Loucy (cell line): ENCODE measurements at regions not wholly inside any gene's neighbourhood (a gene's known extent, or its start where the extent isn't known, plus 50 kb on each side); places are given as distances from the start of the nearest gene placed in this dataset.

Source experiments
- H2AFZ ChIP-seq: fragments of 200-600 bp; sonication (generic); 2 replicates; pipeline ENCODE4 v1.6.0; 2016; ENCODE audit warnings: antibody characterized with exemption, mild to moderate bottlenecking, low read length, moderate library complexity
- H3F3A ChIP-seq: fragments of 200-600 bp; 2 replicates; pipeline ENCODE4 v1.6.0; 2016; ENCODE audit warnings: antibody characterized with exemption, low read depth, mild to moderate bottlenecking
- H3K27me3 ChIP-seq: fragments of 200-600 bp; sonication (generic); 2 replicates; pipeline ENCODE4 v1.6.1; 2014; ENCODE audit warnings: low read length, mild to moderate bottlenecking; ENCODE audit not compliant: insufficient read depth, poor library complexity, severe bottlenecking
- H3K36me3 ChIP-seq: fragments of 200-600 bp; sonication (generic); 2 replicates; pipeline ENCODE4 v1.6.1; 2016; ENCODE audit warnings: low read length; ENCODE audit not compliant: insufficient read depth
- H3K4me1 ChIP-seq: fragments of 200-600 bp; sonication (generic); 2 replicates; pipeline ENCODE4 v1.5.1; 2014; ENCODE audit warnings: low read length, mild to moderate bottlenecking; ENCODE audit not compliant: insufficient read depth, poor library complexity, severe bottlenecking
- H3K4me2 ChIP-seq: fragments of 200-600 bp; sonication (generic); 2 replicates; pipeline ENCODE4 v1.6.0; 2014; ENCODE audit warnings: antibody characterized with exemption, low read length, low read depth, mild to moderate bottlenecking; ENCODE audit not compliant: poor library complexity, severe bottlenecking
- H3K4me3 ChIP-seq: fragments of 200-600 bp; sonication (generic); 2 replicates; pipeline ENCODE4 v1.5.1; 2014; ENCODE audit warnings: low read length, mild to moderate bottlenecking, mixed read lengths; ENCODE audit not compliant: poor library complexity, severe bottlenecking
- H3K79me2 ChIP-seq: fragments of 200-600 bp; sonication (generic); 2 replicates; pipeline ENCODE4 v1.6.1; 2014; ENCODE audit warnings: low read length; ENCODE audit not compliant: insufficient read depth
- H3K9ac ChIP-seq: fragments of 200-600 bp; sonication (generic); 2 replicates; pipeline ENCODE4 v1.6.0; 2014; ENCODE audit warnings: mild to moderate bottlenecking, low read depth, low read length, moderate library complexity; ENCODE audit not compliant: poor library complexity, severe bottlenecking
- H3K9me2 ChIP-seq: fragments of 200-600 bp; sonication (generic); replicated peaks from 2 replicates; pipeline ENCODE4 v1.6.1; 2016; ENCODE audit warnings: low read depth, low read length, mixed read lengths
- H3K9me3 ChIP-seq: fragments of 200-600 bp; sonication (generic); 2 replicates; pipeline ENCODE4 v1.6.1; 2014; ENCODE audit warnings: mild to moderate bottlenecking, antibody characterized with exemption, low read length, low read depth; ENCODE audit not compliant: insufficient read depth
- H4K20me1 ChIP-seq: fragments of 200-600 bp; sonication (generic); 2 replicates; pipeline ENCODE4 v1.6.0; 2014; ENCODE audit warnings: antibody characterized with exemption, low read length, mild to moderate bottlenecking; ENCODE audit not compliant: insufficient read depth, poor library complexity, severe bottlenecking
- CTCF ChIP-seq: fragments of 200-600 bp; sonication (generic); conservative IDR thresholded peaks from 2 replicates; pipeline ENCODE4 v1.5.1; 2014; ENCODE audit warnings: mild to moderate bottlenecking, antibody characterized with exemption, low read length
- EZH2phosphoT487 ChIP-seq: fragments of 200-600 bp; IDR thresholded peaks from 2 replicates; pipeline ENCODE4 v1.6.1; 2018; ENCODE audit warnings: antibody characterized with exemption, mild to moderate bottlenecking, moderate library complexity, borderline replicate concordance

GRCh38 chr3:18809640-18810305, 338.5 kb upstream of the KCNH8 start:
- no peak for TF ChIP-seq EZH2phosphoT487
- no peak for TF ChIP-seq CTCF
- Histone ChIP-seq H3K4me3 (no peak overlapping the region), H3K27me3 (no peaks in the 10 kb centered on the region), H3K9me3 (no peaks in the 10 kb centered on the region), H3K9ac (no peak overlapping the region), H2AFZ (no peak overlapping the region), H3K4me2 (no peak overlapping the region), H3K36me3 (no peaks in the 10 kb centered on the region), H3K79me2 (no peaks in the 10 kb centered on the region), H3K4me1 (no peaks in the 10 kb centered on the region), H3K9me2 (no peaks in the 10 kb centered on the region), H3F3A (no peaks in the 10 kb centered on the region), H4K20me1 (no peaks in the 10 kb centered on the region)

GRCh38 chr3:18808429-18808828, 339.9 kb upstream of the KCNH8 start:
- Histone ChIP-seq H3K27me3 (no peaks in the 10 kb centered on the region), H2AFZ (no peak overlapping the region), H3K9ac (no peak overlapping the region)

GRCh38 chr3:18807593-18807992, 340.7 kb upstream of the KCNH8 start:
- Histone ChIP-seq H2AFZ (no peak overlapping the region), H3F3A (no peaks in the 10 kb centered on the region), H3K4me2 (no peak overlapping the region), H3K4me3 (no peak overlapping the region), H3K4me1 (peaks cover 4% of the 10 kb centered on the region), H4K20me1 (no peaks in the 10 kb centered on the region), H3K36me3 (no peaks in the 10 kb centered on the region), H3K9ac (no peak overlapping the region), H3K27me3 (no peaks in the 10 kb centered on the region), H3K9me3 (no peaks in the 10 kb centered on the region), H3K9me2 (no peaks in the 10 kb centered on the region), H3K79me2 (no peaks in the 10 kb centered on the region)
- TF ChIP-seq EZH2phosphoT487 (no peak), CTCF (no peak)

More at GRCh38 chr3:18808429-18808828, 339.9 kb upstream of the KCNH8 start:
- no peak for TF ChIP-seq EZH2phosphoT487
- TF ChIP-seq CTCF, result no peak
- no peaks in the 10 kb centered on the region for H3K36me3 ChIP-seq
- peaks cover 4% of the 10 kb centered on the region for H3K4me1 ChIP-seq
- no peaks in the 10 kb centered on the region for H3K9me2 ChIP-seq
- H3K9me3 ChIP-seq, result no peaks in the 10 kb centered on the region
- no peaks in the 10 kb centered on the region for H3F3A ChIP-seq
- no peaks in the 10 kb centered on the region for H4K20me1 ChIP-seq
- H3K79me2 ChIP-seq, result no peaks in the 10 kb centered on the region
- H3K4me3 ChIP-seq, result no peak overlapping the region
- H3K4me2 ChIP-seq, result no peak overlapping the region
